MCF 10A (cell line): ENCODE measurements at regions not wholly inside any gene's neighbourhood (a gene's known extent, or its start where the extent isn't known, plus 50 kb on each side); places are given as distances from the start of the nearest gene placed in this dataset.
"Not testable (repeated sequence)": the region's sequence is repeated elsewhere in the genome, so short reads cannot be mapped to it uniquely, and the experiment has no call there.

ENCODE experiments used
- BruUV-seq: library from RNA; stranded (reverse); fragments of 400-500 nt; replicated peaks from 2 replicates; lab custom pipeline; 2021; lab: Mats Ljungman, UMichigan
- CTCF ChIA-PET: fragments of 300-600 bp; sonication (Branson Sonifier 250); formaldehyde crosslinking; extraction: SDS; loops from one replicate; lab custom pipeline; 2021; ENCODE audit warnings: antibody characterized with exemption, inconsistent platforms; lab: Yijun Ruan, JAX
- POLR2A ChIA-PET: fragments of 300-600, 350-650 bp; sonication (Branson Sonifier 250); formaldehyde crosslinking; extraction: SDS; loops from one replicate; lab custom pipeline; 2020; ENCODE audit warnings: antibody characterized with exemption, inconsistent platforms; lab: Yijun Ruan, JAX
- DNase-seq: peaks from one replicate; pipeline ENCODE4 v3.0.0-alpha.2; 2018; ENCODE audit not compliant: unreplicated experiment
- H3K27ac Mint-ChIP-seq: one replicate; pipeline ENCODE4 v1.8.0; 2022; ENCODE audit warnings: mild to moderate bottlenecking, low read depth, mixed read lengths; ENCODE audit not compliant: unreplicated experiment
- H3K27me3 Mint-ChIP-seq: one replicate; pipeline ENCODE4 v1.8.0; 2022; ENCODE audit warnings: mixed read lengths; ENCODE audit not compliant: insufficient read depth, unreplicated experiment
- H3K36me3 Mint-ChIP-seq: one replicate; pipeline ENCODE4 v1.8.0; 2022; ENCODE audit warnings: mild to moderate bottlenecking, moderate library complexity, mixed read lengths; ENCODE audit not compliant: insufficient read depth, unreplicated experiment
- H3K4me1 Mint-ChIP-seq: one replicate; pipeline ENCODE4 v1.8.0; 2022; ENCODE audit warnings: mixed read lengths; ENCODE audit not compliant: insufficient read depth, unreplicated experiment
- H3K4me3 Mint-ChIP-seq: one replicate; pipeline ENCODE4 v1.8.0; 2022; ENCODE audit warnings: mild to moderate bottlenecking, moderate library complexity, mixed read lengths; ENCODE audit not compliant: unreplicated experiment
- H3K9me3 Mint-ChIP-seq: one replicate; pipeline ENCODE4 v1.8.0; 2022; ENCODE audit warnings: mixed read lengths; ENCODE audit not compliant: unreplicated experiment
- CTCF ChIP-seq: fragments of 200-600 bp; IDR thresholded peaks from one replicate; pipeline ENCODE4 v1.8.0; 2022; ENCODE audit warnings: antibody characterized with exemption, mild to moderate bottlenecking; ENCODE audit not compliant: unreplicated experiment
- intact Hi-C: fragments of 100-400 bp; cut with micrococcal nuclease; formaldehyde crosslinking; loops from 2 replicates; pipeline ENCODE4 v1.14.1; 2022

GRCh38 chr13:106083620-106084350 lies 451.7 kb downstream of the EFNB2 start:
- intact Hi-C loops = loop anchor here (1.0 to 5.0 kb wide), 4 partner anchors 73 to 1511 kb away; no protein-coding TSS in a partner anchor
- Mint-ChIP-seq H3K36me3 (no peaks in the 10 kb centered on the region), H3K4me1 (peaks cover 22% of the 10 kb centered on the region), H3K27ac (no peak overlapping the region), H3K4me3 (no peak overlapping the region), H3K27me3 (no peaks in the 10 kb centered on the region), H3K9me3 (peaks cover 7% of the 10 kb centered on the region)
- no TSS peak for BruUV-seq
- CTCF ChIA-PET = interaction anchor here (0.6 to 3.6 kb wide), 14 partner anchors 10 to 1514 kb away, joined by 3 to 26 read pairs (median 3); no protein-coding TSS in a partner anchor
- TF ChIP-seq CTCF = peak; percentile 73
- DNase-seq = peak; percentile 84
- POLR2A ChIA-PET = interaction anchor here (0.6 to 1.3 kb wide), 2 partner anchors 16 to 229 kb away, joined by 3 read pairs; no protein-coding TSS in a partner anchor

DNA sequence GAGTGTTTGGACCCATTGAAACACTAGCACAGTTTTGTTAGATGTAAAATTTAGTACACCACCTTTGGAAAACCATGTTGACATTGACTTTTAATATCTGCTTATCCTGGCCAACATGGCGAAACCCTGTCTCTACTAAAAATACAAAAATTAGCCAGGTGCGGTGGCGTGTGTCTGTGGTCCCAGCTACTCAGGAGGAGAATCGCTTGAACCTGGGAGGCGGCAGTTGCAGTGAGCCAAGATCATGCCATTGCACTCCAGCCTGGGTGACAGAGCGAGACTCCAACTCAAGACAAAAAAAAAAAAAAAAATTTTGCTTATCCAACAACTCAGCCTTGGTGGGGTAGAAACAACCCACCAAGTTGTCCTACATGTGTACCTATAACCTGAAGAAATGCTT lies 454.2 kb downstream of the EFNB2 start:
- H3K27me3 Mint-ChIP-seq, H3K9me3 Mint-ChIP-seq, DNase-seq, H3K36me3 Mint-ChIP-seq, BruUV-seq, H3K27ac Mint-ChIP-seq, H3K4me3 Mint-ChIP-seq: not testable (repeated sequence)
- POLR2A ChIA-PET = interaction anchor here (0.7 to 0.9 kb wide), 3 partner anchors 8 to 452 kb away, joined by 3 read pairs; no protein-coding TSS in a partner anchor
- CTCF ChIA-PET = interaction anchor here (0.6 to 0.7 kb wide), 2 partner anchors 452 to 933 kb away, joined by 3 read pairs; no protein-coding TSS in a partner anchor
- intact Hi-C loops = loop anchor here (5.0 kb wide), 2 partner anchors 391 to 1509 kb away; no protein-coding TSS in a partner anchor
- peaks cover 22% of the 10 kb centered on the region for H3K4me1 Mint-ChIP-seq

DNA sequence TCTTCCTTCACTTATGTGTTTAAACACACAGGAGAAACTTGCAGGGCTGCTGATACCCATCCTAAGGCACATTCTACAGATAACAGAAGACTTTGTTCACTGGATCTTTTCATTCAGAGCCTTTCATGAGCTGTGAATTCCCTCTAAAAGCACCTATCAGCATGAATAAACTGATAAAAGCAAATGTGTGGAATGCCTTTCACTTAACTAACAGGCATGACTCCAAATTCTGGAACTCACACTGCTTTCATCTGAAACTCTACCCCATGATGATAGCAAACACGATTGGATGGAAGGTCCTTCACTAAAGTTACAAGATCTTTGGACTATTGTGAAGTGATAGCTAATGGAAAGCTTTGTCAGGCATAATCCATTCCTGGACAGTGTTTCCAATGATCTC lies 457.3 kb downstream of the EFNB2 start:
- no peak for DNase-seq
- POLR2A ChIA-PET = interaction anchor here (1.3 kb wide), 1 partner anchor 15 kb away, joined by 3 read pairs; no protein-coding TSS in a partner anchor
- H3K27ac Mint-ChIP-seq = no peak overlapping the region
- peaks cover 7% of the 10 kb centered on the region for H3K9me3 Mint-ChIP-seq
- CTCF ChIA-PET = interaction anchor here (0.6 kb wide), 1 partner anchor 72 kb away, joined by 4 read pairs; no protein-coding TSS in a partner anchor
- H3K4me3 Mint-ChIP-seq = no peak overlapping the region
- no TSS peak for BruUV-seq
- no peaks in the 10 kb centered on the region for H3K27me3 Mint-ChIP-seq
- no peak for TF ChIP-seq CTCF
- H3K36me3 Mint-ChIP-seq = no peaks in the 10 kb centered on the region
- H3K4me1 Mint-ChIP-seq = peaks cover 6% of the 10 kb centered on the region
- intact Hi-C loops = no loop called here

DNA sequence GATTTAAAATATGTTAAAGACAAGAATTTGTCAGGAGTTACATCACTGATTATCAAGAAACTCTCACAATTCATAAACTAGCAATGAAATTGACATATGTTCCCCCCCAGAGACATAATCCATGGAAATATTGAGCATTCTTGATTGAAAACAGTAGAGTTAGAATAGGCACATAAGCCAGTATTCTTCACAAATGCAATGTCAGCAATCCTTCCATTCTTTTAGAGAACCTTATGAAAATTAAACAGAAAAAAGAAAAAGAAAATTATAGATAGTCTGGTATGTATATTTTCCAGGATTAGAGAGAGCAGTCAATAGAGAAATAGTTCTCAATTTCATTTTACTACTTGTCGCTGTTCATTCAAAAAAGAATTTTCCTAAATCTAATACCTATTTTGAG lies 458.4 kb downstream of the EFNB2 start:
- no peak overlapping the region for H3K4me3 Mint-ChIP-seq
- H3K27me3 Mint-ChIP-seq = no peaks in the 10 kb centered on the region
- intact Hi-C loops = no loop called here
- peaks cover 7% of the 10 kb centered on the region for H3K9me3 Mint-ChIP-seq
- no peak overlapping the region for H3K27ac Mint-ChIP-seq
- BruUV-seq = no TSS peak
- ChIA-PET POLR2A (no interaction called here), CTCF (no interaction called here)
- DNase-seq = no peak
- H3K4me1 Mint-ChIP-seq = peaks cover 6% of the 10 kb centered on the region
- no peak for TF ChIP-seq CTCF
- no peaks in the 10 kb centered on the region for H3K36me3 Mint-ChIP-seq
